LNCaP clone FGC (cell line): ENCODE measurements at regions not wholly inside any gene's neighbourhood (a gene's known extent, or its start where the extent isn't known, plus 50 kb on each side); places are given as distances from the start of the nearest gene placed in this dataset.

ENCODE experiments used
- DNase-seq: peaks from one replicate; pipeline ENCODE4 v3.0.0-alpha.2; 2011; ENCODE audit warnings: low read depth
- H3K4me3 ChIP-seq: 2 replicates; pipeline ENCODE4 v1.5.1; 2011; ENCODE audit warnings: mild to moderate bottlenecking, low read depth, low read length, control low read depth
- TF ChIP-seq, protein P1 (sequence below): IDR thresholded peaks from 2 replicates; pipeline ENCODE4 v1.5.1; 2012; ENCODE audit warnings: mild to moderate bottlenecking; ENCODE audit not compliant: control insufficient read depth, insufficient read depth; ENCODE audit errors: extremely low read depth

DNA sequence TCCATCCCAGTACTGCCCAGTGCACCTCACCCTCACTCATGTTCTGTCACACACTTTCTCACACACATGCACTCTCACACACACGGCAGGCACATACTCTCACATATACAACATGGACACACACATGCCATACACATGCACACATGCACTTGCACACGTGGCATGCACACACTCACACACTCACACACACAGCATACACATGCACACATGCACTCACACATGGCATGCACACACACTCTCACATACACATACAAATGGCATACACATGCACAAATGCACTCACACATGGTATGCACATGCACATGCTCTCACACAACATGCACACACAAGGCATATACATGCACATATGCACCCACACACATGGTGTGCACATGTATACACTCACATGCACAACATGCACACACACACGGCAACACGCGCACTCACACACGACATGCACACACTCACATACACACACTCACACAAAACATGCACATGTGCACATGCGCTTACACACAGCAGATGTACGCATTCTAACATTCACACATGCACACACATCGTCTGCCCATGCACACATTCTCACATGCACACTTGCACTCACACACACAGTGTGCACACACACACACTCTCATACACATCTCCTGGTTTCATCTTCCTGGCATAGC lies 131.7 kb upstream of the THBS2 start:
- DNase-seq, result no peak
- TF ChIP-seq, protein P1, sequence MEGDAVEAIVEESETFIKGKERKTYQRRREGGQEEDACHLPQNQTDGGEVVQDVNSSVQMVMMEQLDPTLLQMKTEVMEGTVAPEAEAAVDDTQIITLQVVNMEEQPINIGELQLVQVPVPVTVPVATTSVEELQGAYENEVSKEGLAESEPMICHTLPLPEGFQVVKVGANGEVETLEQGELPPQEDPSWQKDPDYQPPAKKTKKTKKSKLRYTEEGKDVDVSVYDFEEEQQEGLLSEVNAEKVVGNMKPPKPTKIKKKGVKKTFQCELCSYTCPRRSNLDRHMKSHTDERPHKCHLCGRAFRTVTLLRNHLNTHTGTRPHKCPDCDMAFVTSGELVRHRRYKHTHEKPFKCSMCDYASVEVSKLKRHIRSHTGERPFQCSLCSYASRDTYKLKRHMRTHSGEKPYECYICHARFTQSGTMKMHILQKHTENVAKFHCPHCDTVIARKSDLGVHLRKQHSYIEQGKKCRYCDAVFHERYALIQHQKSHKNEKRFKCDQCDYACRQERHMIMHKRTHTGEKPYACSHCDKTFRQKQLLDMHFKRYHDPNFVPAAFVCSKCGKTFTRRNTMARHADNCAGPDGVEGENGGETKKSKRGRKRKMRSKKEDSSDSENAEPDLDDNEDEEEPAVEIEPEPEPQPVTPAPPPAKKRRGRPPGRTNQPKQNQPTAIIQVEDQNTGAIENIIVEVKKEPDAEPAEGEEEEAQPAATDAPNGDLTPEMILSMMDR, result no peak
- no peak overlapping the region for H3K4me3 ChIP-seq

DNA sequence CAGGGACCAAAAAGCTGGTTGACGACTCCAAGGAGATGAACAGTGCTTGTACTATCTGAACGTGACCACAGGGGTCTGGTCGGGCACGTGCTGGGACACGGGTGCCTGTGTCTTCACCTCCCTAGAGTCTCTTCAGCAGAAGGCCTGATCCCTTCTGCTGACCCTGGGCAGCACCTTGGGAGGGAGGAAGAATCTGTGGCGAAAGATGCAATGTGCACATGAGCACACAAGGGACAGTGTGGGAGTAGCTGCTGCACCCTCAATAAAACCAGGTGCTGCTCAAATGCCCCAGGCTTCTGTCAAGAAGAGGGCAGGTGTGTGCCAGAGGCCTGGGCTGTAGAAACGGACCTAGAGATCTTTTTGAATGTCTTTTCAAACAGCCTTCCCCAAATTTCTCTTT lies 130.6 kb upstream of the THBS2 start:
- TF ChIP-seq, protein P1, result no peak
- H3K4me3 ChIP-seq, result no peak overlapping the region

GRCh38 chr6:169383265-169383664 lies 129.6 kb upstream of the THBS2 start:
- TF ChIP-seq, protein P1, result no peak
- DNase-seq, result no peak
- H3K4me3 ChIP-seq, result no peak overlapping the region

More for the DNA sequence above, 130.6 kb upstream of the THBS2 start:
- DNase-seq, result no peak

DNA sequence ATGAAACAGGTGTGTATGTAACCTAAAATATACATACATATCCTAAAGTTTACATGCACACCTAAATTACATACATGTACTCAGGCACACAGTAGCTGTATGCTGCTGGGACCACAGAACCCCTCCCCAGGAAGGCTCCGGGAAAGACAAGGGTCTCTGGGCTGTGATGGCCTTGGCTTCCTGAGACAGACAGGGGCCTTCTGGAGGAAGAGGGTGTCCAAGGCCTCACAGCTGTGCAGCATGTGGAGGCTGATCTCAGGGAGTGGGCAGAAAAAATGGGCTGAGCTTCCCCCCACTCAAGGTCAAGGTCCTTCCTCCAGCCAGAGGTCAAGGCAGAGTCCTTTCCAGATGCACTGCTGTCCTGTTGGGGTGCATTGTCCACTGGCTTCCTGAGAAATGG lies 129.1 kb upstream of the THBS2 start:
- TF ChIP-seq, protein P1, result no peak
- DNase-seq, result no peak
- no peak overlapping the region for H3K4me3 ChIP-seq

DNA sequence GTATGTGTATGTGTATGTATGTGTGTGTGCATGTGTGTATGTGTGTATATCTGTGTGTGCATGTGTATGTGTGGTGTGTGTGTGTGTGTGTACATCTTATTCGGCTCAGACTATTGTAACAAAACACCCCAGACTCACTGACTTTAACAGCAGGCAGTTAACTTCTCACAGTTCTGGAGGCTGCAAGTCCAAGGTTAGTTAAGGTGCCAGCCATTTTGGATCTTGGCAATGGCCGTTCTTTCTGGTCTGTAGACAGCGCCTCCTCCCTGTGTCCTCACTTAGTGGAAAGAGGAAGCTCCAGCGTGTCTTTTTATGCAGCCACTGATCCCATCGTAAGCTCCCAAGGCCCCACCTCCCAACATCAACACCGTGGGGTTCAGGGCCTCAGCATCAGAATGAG lies 128.3 kb upstream of the THBS2 start:
- DNase-seq, result no peak
- TF ChIP-seq, protein P1, result no peak
- no peak overlapping the region for H3K4me3 ChIP-seq

- TF ChIP-seq, protein P1, result no peak
- DNase-seq, result no peak
- H3K4me3 ChIP-seq, result no peak overlapping the region
Observed at GRCh38 chr6:169380493-169380892, 126.8 kb upstream of the THBS2 start.

GRCh38 chr6:169379495-169380070 lies 125.9 kb upstream of the THBS2 start:
- DNase-seq, result no peak
- no peak overlapping the region for H3K4me3 ChIP-seq
- TF ChIP-seq, protein P1, result no peak
